Tongue (tissue), 1 donor: ENCODE measurements at regions not wholly inside any gene's neighbourhood (a gene's known extent, or its start where the extent isn't known, plus 50 kb on each side); places are given as distances from the start of the nearest gene placed in this dataset.
A peak's percentile ranks its signal among the peaks of the same experiment; 100 is the strongest.
"Not testable (repeated sequence)": the region's sequence is repeated elsewhere in the genome, so short reads cannot be mapped to it uniquely, and the experiment has no call there.

Source experiments
- DNase-seq: peaks from one replicate; pipeline ENCODE4 v3.0.0-alpha.2; 2015

GRCh38 chr12:124674937-124675336 is 107.5 kb upstream of the NCOR2 start:
- no peak for DNase-seq

- peak; percentile 81 for DNase-seq
These were observed 106.6 kb upstream of the NCOR2 start for GRCh38 chr12:124673801-124674617.

- not testable (repeated sequence) for DNase-seq
These were observed 101.9 kb upstream of the NCOR2 start for GRCh38 chr12:124669271-124669721.

- DNase-seq: no peak
These were observed 101.2 kb upstream of the NCOR2 start for GRCh38 chr12:124668602-124669001.

- DNase-seq: no peak
These were observed 100.3 kb upstream of the NCOR2 start for GRCh38 chr12:124667506-124668326.

- DNase-seq: no peak
These were observed 99.4 kb upstream of the NCOR2 start for GRCh38 chr12:124666722-124667259.

GRCh38 chr12:124665511-124665910 is 98.1 kb upstream of the NCOR2 start:
- DNase-seq: no peak

GRCh38 chr12:124664395-124665111 is 97.1 kb upstream of the NCOR2 start:
- no peak for DNase-seq

- DNase-seq: no peak
These were observed 96.5 kb upstream of the NCOR2 start for GRCh38 chr12:124663771-124664366.

GRCh38 chr12:124663206-124663605 is 95.8 kb upstream of the NCOR2 start:
- DNase-seq: no peak

GRCh38 chr12:124661341-124661740 is 93.9 kb upstream of the NCOR2 start:
- no peak for DNase-seq

- DNase-seq: peak; percentile 60
These were observed 93.4 kb upstream of the NCOR2 start for GRCh38 chr12:124660851-124661250.

GRCh38 chr12:124658806-124659402 is 91.5 kb upstream of the NCOR2 start:
- no peak for DNase-seq

GRCh38 chr12:124658302-124658701 is 90.9 kb upstream of the NCOR2 start:
- DNase-seq: no peak

- DNase-seq: no peak
These were observed 89.6 kb upstream of the NCOR2 start for GRCh38 chr12:124656947-124657434.

- DNase-seq: peak; percentile 95
These were observed 88.5 kb upstream of the NCOR2 start for GRCh38 chr12:124655698-124656516.

GRCh38 chr12:124655048-124655697 is 87.8 kb upstream of the NCOR2 start:
- peak; percentile 88 for DNase-seq

GRCh38 chr12:124654666-124655047 is 87.2 kb upstream of the NCOR2 start:
- no peak for DNase-seq

GRCh38 chr12:124653169-124653931 is 85.9 kb upstream of the NCOR2 start:
- no peak for DNase-seq
